HL-60 (cell line): ENCODE measurements at regions not wholly inside any gene's neighbourhood (a gene's known extent, or its start where the extent isn't known, plus 50 kb on each side); places are given as distances from the start of the nearest gene placed in this dataset.

ENCODE experiments used
- DNase-seq, 2 experiments: peaks; one replicate each; pipeline ENCODE4 v3.0.0-alpha.2; 2010 to 2020; ENCODE audit warnings: low read depth in 1 of 2, low spot score in 1 of 2
- H3K27ac ChIP-seq: fragments of 250-450 bp; sonication (Bioruptor Pico); replicated peaks from 2 replicates; pipeline ENCODE4 v1.5.1; 2020; ENCODE audit warnings: mild to moderate bottlenecking, moderate library complexity
- H3K27me3 ChIP-seq: fragments of 250-450 bp; sonication (Bioruptor Pico); 2 replicates; pipeline ENCODE4 v1.5.1; 2021; ENCODE audit warnings: mild to moderate bottlenecking, moderate library complexity; ENCODE audit not compliant: insufficient read depth, poor library complexity, severe bottlenecking
- H3K4me3 ChIP-seq: replicated peaks from 2 replicates; pipeline ENCODE4 v1.5.1; 2011; ENCODE audit warnings: mild to moderate bottlenecking, control low read depth, low read length; ENCODE audit not compliant: insufficient read depth
- CTCF ChIP-seq: IDR thresholded peaks from one replicate; pipeline ENCODE4 v1.5.1; 2011; ENCODE audit warnings: low read length, control low read depth, inconsistent platforms; ENCODE audit not compliant: insufficient read depth
- GABPA ChIP-seq: IDR thresholded peaks from 2 replicates; pipeline ENCODE4 v1.6.1; 2012; ENCODE audit warnings: low read depth
- POLR2AphosphoS5 ChIP-seq: IDR thresholded peaks from 2 replicates; pipeline ENCODE4 v1.6.1; 2012; ENCODE audit warnings: low read depth
- REST ChIP-seq: IDR thresholded peaks from 2 replicates; pipeline ENCODE4 v1.6.1; 2012; ENCODE audit warnings: low read depth; ENCODE audit not compliant: insufficient replicate concordance
- SPI1 ChIP-seq: IDR thresholded peaks from 2 replicates; pipeline ENCODE4 v1.6.1; 2012; ENCODE audit warnings: low read depth, mild to moderate bottlenecking, borderline replicate concordance

- TF ChIP-seq SPI1 (no peak), REST (peak; percentile 80)
- no peak overlapping the region for H3K4me3 ChIP-seq
- H3K27ac ChIP-seq = no peak overlapping the region
- DNase-seq = no peak
- no peaks in the 10 kb centered on the region for H3K27me3 ChIP-seq
Observed at GRCh38 chr3:26845194-26845593, 222.6 kb downstream of the LRRC3B start.

GRCh38 chr3:26847680-26848079, 225.1 kb downstream of the LRRC3B start:
- Histone ChIP-seq H3K4me3 (no peak overlapping the region), H3K27ac (no peak overlapping the region), H3K27me3 (no peaks in the 10 kb centered on the region)
- no peak for TF ChIP-seq SPI1
- no peak for TF ChIP-seq POLR2AphosphoS5
- no peak for TF ChIP-seq GABPA
- no peak for TF ChIP-seq CTCF
- no peak for TF ChIP-seq REST
- DNase-seq = no peak

GRCh38 chr3:26894443-26894842, 271.9 kb downstream of the LRRC3B start:
- TF ChIP-seq GABPA (no peak), REST (no peak), SPI1 (no peak), CTCF (no peak), POLR2AphosphoS5 (no peak)
- no peaks in the 10 kb centered on the region for H3K27me3 ChIP-seq
- no peak for DNase-seq

GRCh38 chr3:26915208-26915607, 292.6 kb downstream of the LRRC3B start:
- DNase-seq = no peak
- TF ChIP-seq SPI1 (no peak), REST (no peak), POLR2AphosphoS5 (no peak), GABPA (no peak), CTCF (no peak)
- Histone ChIP-seq H3K27me3 (no peaks in the 10 kb centered on the region), H3K27ac (no peak overlapping the region), H3K4me3 (no peak overlapping the region)

More at GRCh38 chr3:26894443-26894842, 271.9 kb downstream of the LRRC3B start:
- no peak overlapping the region for H3K27ac ChIP-seq
- H3K4me3 ChIP-seq = no peak overlapping the region
